Hepatocyte (in vitro differentiated cells): ENCODE measurements at regions not wholly inside any gene's neighbourhood (a gene's known extent, or its start where the extent isn't known, plus 50 kb on each side); places are given as distances from the start of the nearest gene placed in this dataset.

Experiments used
- EZH2phosphoT487 ChIP-seq: fragments of 200-600 bp; sonication (generic); IDR thresholded peaks from one replicate; pipeline ENCODE4 v1.6.1; 2018; ENCODE audit warnings: antibody characterized with exemption, mild to moderate bottlenecking, low read depth, moderate library complexity; ENCODE audit not compliant: unreplicated experiment, severe bottlenecking
- TF ChIP-seq, protein P1 (sequence below): fragments of 200-600 bp; sonication (generic); IDR thresholded peaks from 2 replicates; pipeline ENCODE4 v1.5.1; 2016; ENCODE audit warnings: antibody characterized with exemption, mild to moderate bottlenecking; ENCODE audit not compliant: poor library complexity

DNA sequence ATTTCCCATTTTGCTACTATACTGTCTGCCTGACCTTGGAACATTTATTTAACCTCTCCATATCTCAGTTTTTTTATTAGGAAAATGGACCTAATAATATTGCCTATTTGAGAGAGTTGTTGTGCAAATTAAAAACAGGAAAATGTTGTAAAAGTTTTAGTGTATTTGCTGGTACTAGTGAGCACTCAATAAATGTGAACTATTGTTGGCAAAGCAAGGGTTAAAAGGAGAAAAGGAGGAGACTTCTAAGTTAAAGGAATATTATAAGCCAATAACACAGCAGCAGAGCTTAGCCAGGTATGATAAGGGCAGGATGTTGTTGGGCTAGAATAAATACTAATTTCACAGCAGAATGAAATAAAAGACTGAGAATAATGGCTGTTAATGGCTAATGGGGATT, 211.9 kb upstream of the FUT9 start:
- TF ChIP-seq, protein P1, sequence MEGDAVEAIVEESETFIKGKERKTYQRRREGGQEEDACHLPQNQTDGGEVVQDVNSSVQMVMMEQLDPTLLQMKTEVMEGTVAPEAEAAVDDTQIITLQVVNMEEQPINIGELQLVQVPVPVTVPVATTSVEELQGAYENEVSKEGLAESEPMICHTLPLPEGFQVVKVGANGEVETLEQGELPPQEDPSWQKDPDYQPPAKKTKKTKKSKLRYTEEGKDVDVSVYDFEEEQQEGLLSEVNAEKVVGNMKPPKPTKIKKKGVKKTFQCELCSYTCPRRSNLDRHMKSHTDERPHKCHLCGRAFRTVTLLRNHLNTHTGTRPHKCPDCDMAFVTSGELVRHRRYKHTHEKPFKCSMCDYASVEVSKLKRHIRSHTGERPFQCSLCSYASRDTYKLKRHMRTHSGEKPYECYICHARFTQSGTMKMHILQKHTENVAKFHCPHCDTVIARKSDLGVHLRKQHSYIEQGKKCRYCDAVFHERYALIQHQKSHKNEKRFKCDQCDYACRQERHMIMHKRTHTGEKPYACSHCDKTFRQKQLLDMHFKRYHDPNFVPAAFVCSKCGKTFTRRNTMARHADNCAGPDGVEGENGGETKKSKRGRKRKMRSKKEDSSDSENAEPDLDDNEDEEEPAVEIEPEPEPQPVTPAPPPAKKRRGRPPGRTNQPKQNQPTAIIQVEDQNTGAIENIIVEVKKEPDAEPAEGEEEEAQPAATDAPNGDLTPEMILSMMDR, result no peak
- no peak for TF ChIP-seq EZH2phosphoT487
